GM19238 (cell line): ENCODE measurements at regions not wholly inside any gene's neighbourhood (a gene's known extent, or its start where the extent isn't known, plus 50 kb on each side); places are given as distances from the start of the nearest gene placed in this dataset.

Experiments
- DNase-seq: peaks from one replicate; pipeline ENCODE4 v3.0.0; 2011; ENCODE audit warnings: low spot score; ENCODE audit not compliant: insufficient read length

- DNase-seq = no peak
Measured at GRCh38 chr4:1465173-1466033, 59.2 kb upstream of the NKX1-1 start.

GRCh38 chr4:1464581-1465171, 58.4 kb upstream of the NKX1-1 start:
- no peak for DNase-seq

GRCh38 chr4:1463927-1464540, 57.8 kb upstream of the NKX1-1 start:
- DNase-seq = no peak

GRCh38 chr4:1463088-1463926, 57.1 kb upstream of the NKX1-1 start:
- DNase-seq = no peak

GRCh38 chr4:1462768-1463075, 56.5 kb upstream of the NKX1-1 start:
- no peak for DNase-seq

- DNase-seq = no peak
Measured at GRCh38 chr4:1462009-1462767, 55.9 kb upstream of the NKX1-1 start.

- DNase-seq = no peak
Measured at GRCh38 chr4:1460967-1461868, 55.0 kb upstream of the NKX1-1 start.

GRCh38 chr4:1459722-1460511, 53.7 kb upstream of the NKX1-1 start:
- DNase-seq = no peak

- DNase-seq = no peak
Measured at GRCh38 chr4:1459081-1459721, 53.0 kb upstream of the NKX1-1 start.

GRCh38 chr4:1458581-1458980, 52.3 kb upstream of the NKX1-1 start:
- DNase-seq = no peak
